Neural cell (in vitro differentiated cells): ENCODE measurements at regions not wholly inside any gene's neighbourhood (a gene's known extent, or its start where the extent isn't known, plus 50 kb on each side); places are given as distances from the start of the nearest gene placed in this dataset.

Experiments
- EP300 ChIP-seq: fragments of 450-650 bp; conservative IDR thresholded peaks from 2 replicates; pipeline ENCODE4 v1.6.1; 2014; ENCODE audit warnings: antibody characterized with exemption, mild to moderate bottlenecking, moderate library complexity; ENCODE audit not compliant: poor library complexity, severe bottlenecking
- EZH2 ChIP-seq: fragments of 200-600, 300-800 bp; shearing (Covaris generic), sonication (generic); IDR thresholded peaks from 2 replicates; pipeline ENCODE4 v1.6.1; 2014; ENCODE audit warnings: antibody characterized with exemption, low read length, borderline replicate concordance, mild to moderate bottlenecking; ENCODE audit not compliant: insufficient read depth, poor library complexity, severe bottlenecking
- MXI1 ChIP-seq: fragments of 450-650 bp; conservative IDR thresholded peaks from 2 replicates; pipeline ENCODE4 v1.6.1; 2014; ENCODE audit warnings: antibody characterized with exemption, mild to moderate bottlenecking; ENCODE audit not compliant: poor library complexity, severe bottlenecking
- POLR2AphosphoS5 ChIP-seq: IDR thresholded peaks from 2 replicates; pipeline ENCODE4 v1.6.1; 2012
- RAD21 ChIP-seq: fragments of 450-650 bp; conservative IDR thresholded peaks from 2 replicates; pipeline ENCODE4 v1.6.1; 2014; ENCODE audit warnings: antibody characterized with exemption, mild to moderate bottlenecking, moderate library complexity
- SMC3 ChIP-seq: fragments of 450-650 bp; conservative IDR thresholded peaks from 2 replicates; pipeline ENCODE4 v1.6.1; 2014; ENCODE audit warnings: antibody characterized with exemption, mild to moderate bottlenecking, moderate library complexity; ENCODE audit not compliant: poor library complexity
- TAF1 ChIP-seq: IDR thresholded peaks from 2 replicates; pipeline ENCODE4 v1.6.1; 2012; ENCODE audit warnings: low read depth
- TF ChIP-seq, protein P1 (sequence below): fragments of 450-650 bp; IDR thresholded peaks from 2 replicates; pipeline ENCODE4 v1.5.1; 2014; ENCODE audit warnings: antibody characterized with exemption, mild to moderate bottlenecking, moderate library complexity; ENCODE audit not compliant: poor library complexity, severe bottlenecking

DNA sequence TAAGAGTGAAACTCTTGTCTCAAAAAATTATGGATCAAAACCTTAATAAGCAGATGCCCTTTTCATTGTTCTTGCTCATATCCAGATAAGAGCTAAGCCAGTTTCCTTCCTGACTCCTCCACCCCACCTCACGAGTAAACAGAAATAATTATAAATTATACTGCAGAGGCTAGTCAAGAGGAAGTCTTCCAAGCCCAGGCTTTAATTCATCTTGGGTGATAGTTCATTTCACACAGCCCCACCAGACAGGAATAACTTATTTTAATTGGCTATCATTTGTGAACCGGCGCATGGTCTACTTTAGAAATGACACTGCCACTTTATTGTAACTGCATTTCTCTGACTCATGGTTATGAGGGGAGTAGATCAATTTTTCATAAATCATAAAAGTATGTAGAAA is 102.0 kb downstream of the BTBD3 start:
- TF ChIP-seq EZH2 = no peak
- TF ChIP-seq, protein P1, sequence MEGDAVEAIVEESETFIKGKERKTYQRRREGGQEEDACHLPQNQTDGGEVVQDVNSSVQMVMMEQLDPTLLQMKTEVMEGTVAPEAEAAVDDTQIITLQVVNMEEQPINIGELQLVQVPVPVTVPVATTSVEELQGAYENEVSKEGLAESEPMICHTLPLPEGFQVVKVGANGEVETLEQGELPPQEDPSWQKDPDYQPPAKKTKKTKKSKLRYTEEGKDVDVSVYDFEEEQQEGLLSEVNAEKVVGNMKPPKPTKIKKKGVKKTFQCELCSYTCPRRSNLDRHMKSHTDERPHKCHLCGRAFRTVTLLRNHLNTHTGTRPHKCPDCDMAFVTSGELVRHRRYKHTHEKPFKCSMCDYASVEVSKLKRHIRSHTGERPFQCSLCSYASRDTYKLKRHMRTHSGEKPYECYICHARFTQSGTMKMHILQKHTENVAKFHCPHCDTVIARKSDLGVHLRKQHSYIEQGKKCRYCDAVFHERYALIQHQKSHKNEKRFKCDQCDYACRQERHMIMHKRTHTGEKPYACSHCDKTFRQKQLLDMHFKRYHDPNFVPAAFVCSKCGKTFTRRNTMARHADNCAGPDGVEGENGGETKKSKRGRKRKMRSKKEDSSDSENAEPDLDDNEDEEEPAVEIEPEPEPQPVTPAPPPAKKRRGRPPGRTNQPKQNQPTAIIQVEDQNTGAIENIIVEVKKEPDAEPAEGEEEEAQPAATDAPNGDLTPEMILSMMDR = no peak
- TF ChIP-seq SMC3 = no peak
- TF ChIP-seq RAD21 = no peak
- no peak for TF ChIP-seq EP300
- TF ChIP-seq MXI1 = no peak
- no peak for TF ChIP-seq POLR2AphosphoS5
- no peak for TF ChIP-seq TAF1
